Fibroblast of skin of right quadriceps (primary cell): ENCODE measurements at regions not wholly inside any gene's neighbourhood (a gene's known extent, or its start where the extent isn't known, plus 50 kb on each side); places are given as distances from the start of the nearest gene placed in this dataset.
A peak's percentile ranks its signal among the peaks of the same experiment; 100 is the strongest.
"Not testable (repeated sequence)": the region's sequence is repeated elsewhere in the genome, so short reads cannot be mapped to it uniquely, and the experiment has no call there.

ENCODE experiments used
- DNase-seq: peaks from one replicate; pipeline ENCODE4 v3.0.0-alpha.2; 2013

- no peak for DNase-seq
Observed at GRCh38 chr11:72525466-72525865, 91.1 kb upstream of the CLPB start.

- peak; percentile 21 for DNase-seq
Observed at GRCh38 chr11:72524711-72525110, 90.4 kb upstream of the CLPB start.

GRCh38 chr11:72523991-72524390 is 89.7 kb upstream of the CLPB start:
- no peak for DNase-seq

GRCh38 chr11:72522186-72522585 is 87.9 kb upstream of the CLPB start:
- no peak for DNase-seq

- no peak for DNase-seq
Observed at GRCh38 chr11:72521664-72522063, 87.3 kb upstream of the CLPB start.

- no peak for DNase-seq
Observed at GRCh38 chr11:72520815-72521214, 86.5 kb upstream of the CLPB start.

- not testable (repeated sequence) for DNase-seq
Observed at GRCh38 chr11:72519882-72520281, 85.6 kb upstream of the CLPB start.

GRCh38 chr11:72519220-72519881 is 85.0 kb upstream of the CLPB start:
- DNase-seq: no peak

- DNase-seq: no peak
Observed at GRCh38 chr11:72514331-72514730, 80.0 kb upstream of the CLPB start.

- no peak for DNase-seq
Observed at GRCh38 chr11:72513411-72513810, 79.1 kb upstream of the CLPB start.

GRCh38 chr11:72512956-72513355 is 78.6 kb upstream of the CLPB start:
- DNase-seq: no peak

GRCh38 chr11:72511393-72512047 is 77.2 kb upstream of the CLPB start:
- DNase-seq: no peak

GRCh38 chr11:72507050-72507449 is 72.7 kb upstream of the CLPB start:
- DNase-seq: no peak

- no peak for DNase-seq
Observed at GRCh38 chr11:72497731-72498130, 63.4 kb upstream of the CLPB start.

- DNase-seq: no peak
Observed at GRCh38 chr11:72494109-72494429, 59.7 kb upstream of the CLPB start.

GRCh38 chr11:72493426-72494108 is 59.2 kb upstream of the CLPB start:
- no peak for DNase-seq

- DNase-seq: peak; percentile 15
Observed at GRCh38 chr11:72491001-72491400, 56.7 kb upstream of the CLPB start.
